SKM-1 treated with dmso at 0.1 percent for 144 hours (cell line): ENCODE measurements at regions not wholly inside any gene's neighbourhood (a gene's known extent, or its start where the extent isn't known, plus 50 kb on each side); places are given as distances from the start of the nearest gene placed in this dataset.
"Not testable (repeated sequence)": the region's sequence is repeated elsewhere in the genome, so short reads cannot be mapped to it uniquely, and the experiment has no call there.

Experiments used
- DNase-seq: peaks from one replicate; lab custom pipeline; 2025; ENCODE audit not compliant: unreplicated experiment; lab: John Stamatoyannopoulos, UW

DNA sequence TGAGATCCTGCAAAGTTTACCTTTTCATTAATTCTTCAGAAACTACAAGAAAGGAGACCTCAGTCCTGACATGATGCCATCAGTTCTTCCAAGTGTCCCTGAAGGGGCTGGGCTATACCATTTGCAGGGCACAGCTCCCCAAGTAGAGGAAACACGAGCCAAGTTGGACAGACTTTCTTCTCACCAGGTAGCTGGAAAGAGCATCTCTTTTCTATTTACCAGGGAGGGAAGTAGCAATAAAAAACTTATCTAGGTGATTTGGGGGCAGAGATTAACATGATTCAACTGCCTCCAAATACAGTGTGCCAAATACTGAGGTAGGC, 103.9 kb upstream of the KCND3 start:
- no peak for DNase-seq

DNA sequence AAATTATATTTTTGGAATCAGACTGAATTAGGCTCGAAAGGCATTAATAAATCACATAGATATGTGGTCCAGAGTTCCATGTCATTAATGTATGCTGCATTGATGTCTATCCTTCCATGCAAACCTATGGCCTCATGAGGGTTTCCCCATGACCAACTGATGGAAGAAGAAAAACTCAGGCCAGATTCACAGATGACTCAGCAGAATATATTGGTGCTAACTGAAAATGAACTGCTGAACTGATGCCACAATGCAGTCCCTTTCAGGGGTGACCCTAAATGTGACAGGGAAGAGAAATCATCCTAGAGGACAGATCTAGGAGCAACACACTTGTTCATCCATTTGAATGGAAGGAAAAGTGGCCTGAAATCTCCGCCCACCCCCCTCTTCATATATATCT, 110.5 kb upstream of the KCND3 start:
- no peak for DNase-seq

GRCh38 chr1:112105557-112105956, 116.1 kb upstream of the KCND3 start:
- no peak for DNase-seq

DNA sequence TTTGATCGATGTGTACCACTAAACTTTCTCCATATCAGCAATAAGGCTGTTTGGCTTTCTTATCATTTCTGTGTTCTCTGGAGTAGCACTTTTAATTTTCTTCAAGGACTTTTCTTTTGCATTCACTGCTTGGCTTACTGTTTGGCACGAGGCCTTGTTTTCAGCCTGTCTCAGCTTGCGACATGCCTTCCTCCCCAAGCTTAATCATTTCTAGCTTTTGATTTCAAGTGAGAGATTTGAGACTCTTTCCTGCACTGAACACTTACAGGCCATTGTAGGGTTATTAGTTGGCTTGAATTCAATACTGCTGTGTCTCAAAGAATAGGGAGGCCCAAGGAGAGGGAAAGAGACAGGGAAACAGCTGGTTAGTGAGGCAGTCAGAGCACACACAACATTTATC, 120.6 kb upstream of the KCND3 start:
- DNase-seq = no peak

DNA sequence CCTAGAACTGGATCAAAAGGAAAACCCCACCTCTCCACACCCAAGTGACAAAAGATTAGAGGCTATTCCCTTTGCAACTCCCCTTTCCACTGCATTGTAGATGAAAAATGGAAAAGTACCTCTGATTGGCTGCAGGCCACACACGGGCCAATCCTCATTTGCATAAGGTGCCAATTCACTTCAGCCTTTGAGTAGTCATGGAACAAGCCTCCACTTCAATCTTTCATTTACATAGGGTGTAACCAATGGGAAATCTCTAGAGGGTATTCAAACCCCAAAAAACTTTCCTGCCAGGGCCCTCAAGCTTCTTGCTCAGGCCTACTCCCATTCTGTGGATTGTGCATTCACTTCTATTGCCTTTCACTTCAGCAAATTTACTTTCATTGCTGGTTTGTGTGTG, 122.3 kb upstream of the KCND3 start:
- DNase-seq = no peak

DNA sequence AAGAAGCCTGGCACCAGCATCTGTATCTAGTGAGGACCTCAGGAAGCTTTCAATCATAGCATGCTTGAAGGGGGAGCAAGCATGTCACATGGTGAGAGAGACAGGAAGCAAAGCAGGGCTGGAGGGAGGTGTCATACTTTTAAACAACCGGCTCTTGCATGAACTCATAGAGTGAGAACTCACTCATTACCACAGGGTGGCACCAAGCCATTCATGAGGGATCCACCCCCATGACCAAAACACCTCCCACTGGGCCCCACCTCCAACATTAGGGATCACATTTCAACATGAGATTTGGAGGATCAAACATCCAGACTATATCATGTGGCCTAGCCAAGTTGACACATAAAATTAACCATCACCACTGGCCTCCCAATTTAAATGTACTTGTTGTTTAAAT, 125.1 kb upstream of the KCND3 start:
- no peak for DNase-seq

DNA sequence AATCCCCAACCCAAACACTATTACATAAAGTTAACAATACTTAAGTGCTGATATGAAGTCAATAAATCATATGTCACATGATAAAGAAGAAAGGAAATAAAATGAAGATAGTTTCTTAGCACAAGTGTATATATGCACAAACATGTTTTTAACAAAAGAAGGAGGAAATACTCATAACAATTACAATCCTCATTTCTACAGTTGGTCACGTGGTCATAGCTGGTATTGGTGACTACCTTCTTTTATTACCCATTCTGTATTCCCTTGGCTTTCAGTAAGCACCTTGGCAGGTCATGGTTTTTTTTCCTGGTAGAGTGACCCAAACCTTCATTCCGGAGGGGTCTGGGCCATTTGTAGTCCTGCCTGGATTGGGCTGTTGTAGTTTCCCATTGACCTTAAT, 137.1 kb upstream of the KCND3 start:
- DNase-seq = no peak

DNA sequence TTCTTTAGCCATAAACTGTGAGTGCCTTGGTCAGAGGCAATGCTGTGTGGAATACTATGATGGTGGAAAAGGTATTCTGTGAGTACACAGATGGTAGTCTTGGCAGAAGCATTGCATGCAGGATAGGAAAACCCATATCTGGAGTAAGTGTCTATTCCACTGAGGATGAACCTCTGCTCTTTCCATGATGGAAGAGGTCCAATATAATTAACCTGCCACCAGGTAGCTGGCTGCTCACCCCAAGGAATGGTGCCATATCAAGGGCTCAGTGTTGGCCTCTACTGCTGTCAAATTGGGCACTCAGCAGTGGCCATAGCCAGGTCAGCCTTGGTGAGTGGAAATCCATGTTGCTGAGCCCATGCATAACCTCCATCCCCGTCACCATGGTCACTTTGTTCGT, 138.1 kb upstream of the KCND3 start:
- DNase-seq = not testable (repeated sequence)

DNA sequence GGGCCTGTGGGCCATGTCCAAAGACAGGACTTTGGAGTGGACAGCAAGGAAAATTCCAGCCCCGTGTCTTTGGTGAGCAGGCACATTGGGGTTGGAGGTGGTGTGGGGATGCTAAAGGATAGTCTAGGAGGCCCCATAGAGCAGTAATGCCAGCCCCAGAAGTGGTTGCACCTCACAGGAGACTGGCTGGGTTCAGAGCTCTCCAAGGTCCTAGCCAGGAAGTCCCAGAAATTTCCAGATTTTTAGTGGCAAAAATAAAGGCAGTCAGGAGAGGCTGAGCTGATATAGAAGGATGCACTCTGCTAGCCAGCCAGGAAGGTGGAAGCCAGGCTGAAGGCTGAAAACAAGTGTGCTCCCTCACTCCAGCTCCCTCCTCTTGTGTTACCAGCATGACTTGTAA, 144.0 kb upstream of the KCND3 start:
- no peak for DNase-seq

GRCh38 chr1:112140743-112141142, 151.3 kb upstream of the KCND3 start:
- no peak for DNase-seq

GRCh38 chr1:112141301-112141700, 151.8 kb upstream of the KCND3 start:
- DNase-seq = no peak

DNA sequence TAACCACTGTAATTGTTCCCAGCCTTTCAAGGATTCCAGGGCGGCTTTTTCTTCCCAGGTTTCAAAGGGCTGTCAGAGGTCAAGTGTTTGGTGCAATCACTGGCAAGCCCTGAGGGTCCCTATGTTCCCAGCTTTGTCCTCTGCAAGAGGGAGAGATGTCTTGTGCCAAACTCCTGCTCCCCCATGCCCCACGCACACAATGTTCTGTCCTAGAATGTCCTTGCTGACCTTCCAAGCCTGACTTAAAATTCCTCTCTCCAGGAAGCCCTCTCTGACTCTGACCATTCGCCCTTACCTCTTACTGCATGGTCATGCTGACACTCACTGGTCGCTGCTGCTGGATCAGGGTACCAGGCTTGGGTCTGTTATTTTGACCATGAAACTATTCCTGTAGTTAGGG, 152.5 kb upstream of the KCND3 start:
- no peak for DNase-seq

- DNase-seq = no peak
Observed at GRCh38 chr1:112143871-112144441, 154.5 kb upstream of the KCND3 start.

DNA sequence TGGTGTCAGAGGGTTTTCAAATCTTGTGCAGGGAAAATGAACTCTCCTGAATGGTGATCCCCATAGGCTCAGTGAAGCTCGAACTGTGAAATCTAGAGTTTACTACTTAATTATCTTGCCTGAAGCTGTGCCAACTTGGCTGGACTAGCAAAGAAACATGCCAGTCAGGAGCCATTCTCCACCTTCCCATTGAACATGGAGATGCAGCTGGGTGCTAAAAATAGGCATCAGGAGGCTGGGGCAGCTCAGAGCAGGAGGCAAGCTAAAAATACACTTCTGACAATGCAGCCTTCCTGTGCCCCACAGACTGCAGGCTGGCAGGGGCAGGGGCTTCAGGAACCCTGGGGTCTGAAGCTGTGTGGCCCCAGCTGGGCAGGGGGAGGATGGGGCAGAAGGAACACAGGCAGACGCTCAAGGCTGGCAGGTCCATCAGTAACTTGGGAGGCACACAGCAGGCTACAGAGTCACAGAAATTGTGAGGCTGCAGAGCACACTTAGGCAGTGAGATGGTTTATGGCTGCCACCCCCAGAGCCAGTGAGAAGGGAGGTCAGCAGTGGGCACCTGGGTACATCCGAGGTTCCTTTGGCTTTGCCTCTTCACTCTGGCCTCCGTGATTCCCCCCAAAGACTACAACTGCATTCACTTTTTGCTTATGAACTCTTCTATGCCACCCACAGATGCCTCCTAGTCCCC, 155.4 kb upstream of the KCND3 start:
- no peak for DNase-seq

DNA sequence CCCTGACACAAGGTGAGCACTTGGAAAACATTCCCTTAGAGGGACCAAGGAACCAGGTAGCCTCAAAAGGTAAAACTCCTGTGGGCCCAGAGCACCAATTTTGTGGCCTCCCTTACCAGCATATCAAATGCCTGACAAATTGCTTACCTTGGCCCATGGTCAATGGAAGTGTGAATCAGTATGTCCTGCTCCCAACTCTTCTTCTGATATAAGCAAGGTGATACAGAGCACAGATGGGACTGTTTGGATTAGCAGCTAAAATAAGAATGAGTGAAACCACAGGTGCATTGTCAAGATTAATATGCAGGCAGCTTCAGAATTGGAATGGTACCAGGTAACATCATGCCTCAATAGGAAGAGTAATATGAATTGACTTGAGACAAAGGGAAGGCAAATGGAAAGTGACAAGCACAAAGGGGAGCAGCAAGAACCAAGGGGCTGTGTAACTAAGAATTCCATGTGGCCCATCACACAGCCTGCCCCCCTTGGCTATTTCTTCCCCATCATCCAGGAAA, 156.8 kb upstream of the KCND3 start:
- no peak for DNase-seq

GRCh38 chr1:112160214-112160613, 170.7 kb upstream of the KCND3 start:
- not testable (repeated sequence) for DNase-seq

- no peak for DNase-seq
Observed at GRCh38 chr1:112165375-112165774, 175.9 kb upstream of the KCND3 start.

GRCh38 chr1:112169517-112169916, 180.0 kb upstream of the KCND3 start:
- DNase-seq = peak; percentile 1

GRCh38 chr1:112172294-112172882, 182.9 kb upstream of the KCND3 start:
- no peak for DNase-seq

- no peak for DNase-seq
Observed at GRCh38 chr1:112177314-112177713, 187.8 kb upstream of the KCND3 start.

DNA sequence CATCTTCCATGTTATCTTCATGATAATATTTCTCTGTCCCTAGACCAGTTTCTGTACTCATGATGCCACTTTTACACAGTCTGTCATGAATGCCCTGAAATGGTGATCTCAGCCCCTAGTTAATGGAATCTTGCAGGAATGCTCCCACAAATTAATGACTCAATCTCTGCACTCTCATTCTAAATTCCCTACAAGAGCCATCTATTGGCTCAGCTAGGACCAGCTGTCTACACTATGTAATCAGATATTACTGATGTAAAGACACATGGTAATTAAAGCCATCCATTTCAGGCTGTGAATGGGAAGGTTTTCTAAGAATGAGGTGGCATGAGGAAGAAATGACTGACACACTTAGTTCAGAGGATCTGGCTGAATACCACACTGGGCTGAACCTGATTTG, 199.1 kb upstream of the KCND3 start:
- no peak for DNase-seq

GRCh38 chr1:112196008-112196588, 199.9 kb upstream of the CTTNBP2NL start:
- DNase-seq = no peak
